GM19467 (cell line): ENCODE measurements at regions not wholly inside any gene's neighbourhood (a gene's known extent, or its start where the extent isn't known, plus 50 kb on each side); places are given as distances from the start of the nearest gene placed in this dataset.
"Not testable (repeated sequence)": the region's sequence is repeated elsewhere in the genome, so short reads cannot be mapped to it uniquely, and the experiment has no call there.

Source experiments
- ATAC-seq: cut with Tn5 transposase; IDR thresholded peaks from one replicate; pipeline ENCODE4 v1.9.1; 2021; ENCODE audit warnings: mild to moderate bottlenecking, moderate library complexity; ENCODE audit not compliant: unreplicated experiment

GRCh38 chr2:219724628-219725027 lies 97.2 kb downstream of the SLC4A3 start:
- no peak for ATAC-seq

DNA sequence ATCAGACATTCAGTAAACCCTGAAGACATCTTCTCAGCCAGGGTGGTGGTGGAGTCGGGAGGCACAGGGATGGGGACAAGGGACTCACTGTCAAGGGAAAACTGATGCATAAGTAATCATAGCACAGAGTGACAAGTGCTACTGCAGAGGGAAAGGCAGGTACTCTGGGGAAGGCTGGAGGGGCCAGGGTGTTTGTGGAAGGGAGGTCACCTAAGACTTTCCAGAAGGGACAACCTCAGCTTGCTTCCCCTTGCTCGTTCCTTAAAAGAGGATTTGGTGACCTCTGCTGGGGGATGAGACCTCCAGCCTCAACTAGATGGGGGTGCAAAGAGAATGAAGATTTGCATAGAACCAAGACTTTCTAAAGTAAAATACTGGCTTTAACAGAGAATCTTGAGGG lies 99.5 kb downstream of the SLC4A3 start:
- ATAC-seq = no peak

DNA sequence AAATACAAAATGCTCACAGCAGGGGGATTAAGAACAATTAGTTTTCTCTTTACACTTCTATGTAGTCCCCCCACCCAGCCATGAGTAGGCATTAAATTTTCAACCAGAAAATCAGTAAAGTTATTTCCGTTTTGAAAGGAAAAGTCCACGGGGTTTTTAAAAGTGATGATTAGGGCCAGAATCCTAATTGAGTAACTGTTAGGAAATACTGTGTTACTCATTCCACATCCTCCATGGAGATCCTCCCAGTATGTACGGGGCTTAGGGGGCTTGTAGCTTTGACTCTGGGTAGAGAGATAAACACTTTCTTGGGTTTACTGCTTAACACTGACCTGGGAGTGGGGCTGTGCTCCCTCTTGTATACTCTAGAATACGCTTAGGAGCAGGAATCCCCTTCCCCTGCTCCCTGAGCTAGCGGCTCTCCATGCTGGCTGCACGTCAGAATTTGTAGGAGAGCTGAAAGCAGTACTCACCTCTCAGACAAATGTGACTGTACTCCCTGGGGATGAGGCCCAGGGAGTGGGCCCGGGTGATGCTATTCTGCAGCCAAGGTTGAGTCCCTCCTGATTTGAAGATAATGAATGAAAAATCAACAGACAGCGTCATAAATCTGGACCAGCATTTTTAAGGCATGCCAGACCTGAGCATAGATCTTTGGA lies 100.5 kb downstream of the SLC4A3 start:
- ATAC-seq = no peak

- ATAC-seq = no peak
These were observed 101.6 kb downstream of the SLC4A3 start for GRCh38 chr2:219728991-219729487.

DNA sequence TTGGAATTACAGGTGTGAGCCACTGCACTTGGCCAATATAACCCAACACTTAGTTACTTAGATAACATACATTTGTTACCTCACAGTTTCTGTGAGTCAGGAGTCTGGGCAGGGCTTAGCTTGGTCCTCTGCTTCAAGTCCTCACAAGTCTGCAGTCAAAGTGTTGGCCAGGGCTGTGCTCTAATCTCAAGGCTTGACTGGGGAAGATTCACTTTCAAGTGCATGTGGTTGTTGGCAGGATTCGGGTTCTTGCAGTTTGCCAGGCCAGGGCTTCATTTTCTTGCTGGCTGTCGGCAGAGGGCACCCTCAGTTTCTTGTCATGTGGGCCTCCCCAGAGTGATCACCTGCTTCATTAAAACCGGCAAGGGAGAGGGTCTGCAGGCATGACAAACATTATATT lies 103.7 kb downstream of the SLC4A3 start:
- no peak for ATAC-seq

- ATAC-seq = no peak
These were observed 105.7 kb downstream of the SLC4A3 start for GRCh38 chr2:219733106-219733505.

DNA sequence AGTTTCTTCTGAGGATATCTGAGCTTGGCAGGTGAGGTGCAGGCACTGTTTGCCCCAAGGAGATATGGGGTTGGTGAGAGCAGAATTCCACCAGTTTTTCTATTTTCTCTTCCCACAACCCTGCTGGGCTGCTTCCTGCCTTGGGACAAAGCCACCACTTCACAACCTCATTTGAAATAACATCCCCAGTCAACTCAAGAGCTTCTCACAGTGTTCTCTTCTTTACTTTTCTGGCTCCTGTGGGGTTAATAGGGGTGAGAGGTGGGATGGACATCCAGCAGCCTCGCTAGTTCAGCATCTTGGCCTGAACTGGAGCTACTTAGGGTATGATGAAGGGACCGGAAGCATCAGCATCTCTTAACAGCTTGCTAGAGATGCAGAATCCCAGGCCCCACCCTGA lies 106.3 kb downstream of the SLC4A3 start:
- no peak for ATAC-seq

- ATAC-seq = no peak
These were observed 108.8 kb downstream of the SLC4A3 start for GRCh38 chr2:219736209-219736608.

GRCh38 chr2:219737270-219737691 lies 109.9 kb downstream of the SLC4A3 start:
- no peak for ATAC-seq

DNA sequence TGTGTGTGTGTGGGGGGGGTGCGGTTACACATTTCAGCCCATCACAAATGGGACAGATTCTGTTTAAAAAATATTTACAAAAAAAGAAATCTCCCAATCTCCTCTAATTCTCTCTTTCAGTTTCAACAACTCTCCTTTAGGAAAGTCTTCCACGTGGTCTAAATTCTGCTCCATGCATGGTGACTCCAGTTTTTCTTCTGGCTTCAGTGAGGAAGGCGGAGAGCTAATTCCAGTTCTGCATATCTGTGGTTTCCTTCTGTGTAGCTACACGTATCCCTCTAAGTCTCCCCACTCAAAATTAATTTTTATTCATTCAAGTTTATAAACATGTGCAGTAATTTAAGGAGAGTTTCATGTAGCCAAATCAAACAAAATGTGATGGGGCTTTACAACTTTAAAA lies 111.6 kb downstream of the SLC4A3 start:
- no peak for ATAC-seq

DNA sequence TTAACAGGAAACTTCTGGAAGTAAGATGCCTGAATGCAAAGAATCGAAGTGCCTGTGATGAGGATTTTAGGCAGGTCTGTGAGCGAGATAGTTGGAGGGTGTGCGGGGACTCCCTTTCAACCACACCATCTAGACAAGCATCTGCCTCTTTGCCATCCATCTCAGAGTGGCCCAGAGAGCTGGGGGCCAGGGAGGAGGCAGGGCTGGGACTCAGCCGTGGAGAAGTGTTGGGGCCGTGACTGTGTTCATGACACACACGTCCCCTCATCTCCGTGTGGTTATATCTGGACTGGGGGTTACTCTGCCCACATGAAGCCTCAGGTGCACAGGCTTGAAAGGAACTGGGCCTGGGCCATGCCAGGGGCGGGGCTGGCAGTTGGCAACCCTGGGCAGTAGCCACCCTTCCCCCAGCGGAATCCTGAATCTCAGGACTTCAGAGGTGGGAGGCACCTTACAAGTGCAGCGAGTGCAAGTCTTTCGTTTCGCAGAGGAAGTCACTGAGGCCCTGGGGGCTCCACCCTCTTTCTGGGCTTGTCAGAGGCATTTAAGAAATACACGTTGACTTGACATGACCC lies 112.5 kb downstream of the SLC4A3 start:
- no peak for ATAC-seq

GRCh38 chr2:219743548-219743947 lies 116.1 kb downstream of the SLC4A3 start:
- no peak for ATAC-seq

DNA sequence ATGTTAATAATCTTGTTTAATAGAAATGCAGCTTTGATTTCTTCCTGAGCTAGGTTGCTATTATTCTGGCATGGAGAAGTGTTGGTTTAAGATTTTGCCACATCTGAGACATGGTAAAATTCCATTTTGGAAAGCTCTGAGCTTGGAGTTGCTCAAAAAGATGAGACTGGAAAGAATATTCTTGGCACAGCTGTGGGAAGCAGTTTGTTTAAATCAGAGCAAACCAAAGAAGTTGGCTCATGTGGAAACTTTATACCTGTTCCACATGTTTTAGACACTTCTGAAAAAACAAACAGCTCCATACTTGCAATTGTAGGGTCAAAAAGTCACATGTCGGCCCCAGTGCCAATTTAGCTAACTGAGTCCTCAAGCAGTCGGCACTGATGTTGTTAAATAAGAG lies 116.6 kb downstream of the SLC4A3 start:
- ATAC-seq = no peak

DNA sequence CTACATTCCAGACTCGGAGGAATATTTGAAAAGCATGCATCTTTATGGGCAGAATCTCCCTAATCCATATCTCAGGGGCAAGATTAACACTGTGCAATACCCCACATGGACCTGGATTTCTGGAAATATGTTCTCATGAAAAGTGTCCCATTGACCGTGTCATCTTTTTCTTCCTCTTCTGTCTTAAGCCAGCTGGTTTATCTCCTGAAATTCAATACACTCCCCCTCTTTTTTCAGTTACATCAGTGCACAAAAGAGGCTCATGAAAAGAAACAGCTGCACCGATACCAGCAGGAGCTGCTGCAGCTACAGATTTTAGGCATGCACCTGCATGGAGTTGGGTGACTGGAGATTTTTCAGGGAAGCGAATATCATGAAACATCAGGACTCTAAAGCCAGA lies 117.2 kb downstream of the SLC4A3 start:
- ATAC-seq = no peak

DNA sequence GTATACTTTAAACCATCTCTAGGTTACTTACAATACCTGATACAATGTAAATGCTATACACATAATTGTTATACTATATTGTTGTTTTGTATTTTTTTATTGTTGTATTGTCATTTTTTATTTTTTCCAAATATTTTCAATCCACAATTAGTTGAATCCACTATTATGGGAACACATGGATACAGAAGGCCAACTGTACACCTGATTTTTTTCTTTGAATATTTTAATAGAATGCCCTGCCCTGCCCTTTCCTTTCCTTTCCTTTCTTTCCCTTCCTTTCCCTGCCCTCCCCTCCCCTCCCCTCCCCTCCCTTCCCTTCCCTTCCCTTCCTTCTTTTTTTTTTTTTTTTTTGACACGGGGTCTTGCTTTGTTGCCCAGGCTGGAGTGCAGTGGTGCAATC lies 120.2 kb downstream of the SLC4A3 start:
- no peak for ATAC-seq

DNA sequence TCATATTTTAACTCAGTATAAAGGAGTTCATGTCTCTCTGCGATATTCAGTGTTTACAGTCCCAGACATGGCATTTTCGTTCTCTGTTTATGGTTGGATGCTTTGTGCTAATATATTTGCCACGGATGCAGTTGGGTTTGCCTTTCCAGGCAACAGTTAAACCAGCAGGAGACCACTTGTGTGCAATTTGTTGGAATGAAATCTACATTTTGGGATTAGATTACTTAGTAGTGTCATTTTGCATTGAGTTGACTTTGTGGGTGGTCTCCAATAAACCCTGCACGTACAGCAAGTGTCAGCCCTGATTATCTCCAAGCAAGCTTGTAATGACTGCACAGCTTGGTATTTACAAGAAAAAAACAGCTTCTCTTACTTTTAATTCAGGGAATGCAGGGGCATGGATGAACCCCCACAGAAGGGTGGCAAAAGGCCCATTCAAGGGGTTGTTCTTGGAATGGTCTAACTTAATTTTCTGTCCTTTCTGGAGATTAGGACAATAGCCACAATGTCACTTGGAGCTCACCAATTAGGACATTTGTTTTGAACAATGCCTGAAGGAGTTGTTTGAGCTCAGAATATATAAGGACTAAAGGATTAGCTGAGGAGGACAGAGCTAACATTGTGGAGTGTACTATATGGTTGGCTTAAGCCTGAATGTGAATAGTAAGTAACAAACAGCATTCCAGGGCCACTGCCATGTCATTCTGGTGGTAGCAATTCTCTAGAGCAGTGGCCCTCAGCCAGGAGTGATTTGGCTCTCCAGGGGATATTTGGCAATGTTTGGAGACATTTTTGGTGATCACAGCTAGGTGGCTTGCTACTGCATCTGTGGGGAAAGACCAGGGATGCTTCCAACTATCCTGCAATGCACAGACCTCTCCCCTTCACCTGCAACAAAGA lies 121.5 kb downstream of the SLC4A3 start:
- no peak for ATAC-seq

GRCh38 chr2:219751121-219751520 lies 123.7 kb downstream of the SLC4A3 start:
- ATAC-seq = not testable (repeated sequence)

- ATAC-seq = no peak
These were observed 125.3 kb downstream of the SLC4A3 start for GRCh38 chr2:219752726-219753125.

DNA sequence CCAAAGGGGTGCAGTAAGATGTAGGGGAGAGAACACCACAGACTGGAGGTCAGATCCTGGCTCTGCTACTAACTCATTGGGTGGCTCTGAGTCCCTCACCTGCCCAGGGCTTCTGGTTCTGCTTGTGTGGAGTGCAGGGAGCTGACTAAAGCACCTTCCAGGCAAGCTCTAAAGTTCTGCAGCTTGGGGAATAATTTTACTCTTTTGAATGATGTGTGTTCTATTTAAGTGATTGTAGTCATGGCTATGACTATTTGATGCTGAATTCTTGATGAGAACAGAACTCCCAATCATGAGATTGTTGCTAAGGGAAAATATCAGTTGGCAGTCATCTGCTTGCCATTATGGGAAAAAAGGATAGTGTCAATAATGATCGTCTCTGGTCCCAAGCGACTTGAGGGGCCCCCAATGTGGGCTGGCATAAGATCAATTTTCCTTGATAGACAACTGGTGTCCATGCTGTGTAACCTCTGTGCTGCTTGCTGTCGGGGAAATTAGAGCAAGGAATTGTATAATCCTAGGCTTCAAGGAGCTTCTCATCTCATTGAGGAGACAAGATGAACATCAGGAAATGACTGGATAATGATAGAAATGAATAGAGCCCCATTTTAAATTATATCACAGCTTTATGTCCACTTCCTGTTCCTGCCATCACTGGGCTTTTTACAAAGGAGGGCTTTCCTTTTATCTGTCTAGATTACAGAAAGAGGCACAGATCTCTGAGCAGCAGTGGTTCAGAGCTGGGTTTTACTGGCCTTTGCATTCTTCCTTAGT lies 131.7 kb downstream of the SLC4A3 start:
- no peak for ATAC-seq

DNA sequence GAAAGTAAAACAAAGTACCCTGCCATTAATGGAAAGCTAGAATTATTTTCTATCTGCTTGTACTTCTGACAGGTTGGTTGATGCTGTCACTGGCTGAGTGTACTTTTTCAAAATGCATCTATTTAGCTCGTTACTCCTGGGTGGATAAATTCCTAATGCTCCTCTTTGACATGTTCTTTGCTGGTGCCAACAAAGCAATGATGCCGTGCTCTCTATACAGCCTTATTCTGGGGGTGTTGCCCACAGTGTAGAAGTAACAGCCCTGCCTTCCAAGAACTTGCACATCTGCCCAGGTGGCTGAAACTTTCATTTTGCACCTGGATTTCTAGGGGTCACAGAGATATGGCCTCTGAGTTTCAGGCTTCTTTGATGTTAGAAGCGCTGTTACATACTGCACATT lies 132.4 kb downstream of the SLC4A3 start:
- ATAC-seq = no peak
